ENCODE measurements at regions not wholly inside any gene's neighbourhood (a gene's known extent, or its start where the extent isn't known, plus 50 kb on each side); places are given as distances from the start of the nearest gene placed in this dataset.

DNA sequence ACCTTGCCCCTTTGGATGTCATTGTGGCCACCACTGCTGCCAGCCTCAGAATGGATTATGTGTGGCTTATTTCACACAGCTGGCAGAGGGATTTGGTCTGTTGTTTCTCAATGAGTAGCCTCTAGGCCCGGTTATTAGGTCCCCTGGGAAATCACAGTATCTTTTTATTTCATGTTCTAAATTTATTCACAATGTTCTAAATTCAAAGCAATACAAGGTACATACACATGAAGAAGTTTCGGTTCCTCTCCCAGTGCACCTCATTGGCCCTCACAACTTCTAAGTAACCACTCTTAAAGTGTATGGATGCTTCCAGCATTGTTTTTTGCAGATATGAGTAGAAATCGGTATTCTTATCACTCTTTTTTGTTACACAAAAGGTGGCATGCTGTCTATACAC, 262.7 kb downstream of the RCHY1 start:
- ATAC-seq (no peak), DNase-seq (no peak)
- intact Hi-C loops (cut with DNase I), result no loop called here
- Histone ChIP-seq H3K27ac (no peak overlapping the region), H3K4me3 (no peak overlapping the region), H3K9me3 (no peaks in the 10 kb centered on the region), H3K27me3 (ENCODE audit: low read depth) (no peaks in the 10 kb centered on the region), H3K4me1 (peaks cover 5% of the 10 kb centered on the region), H3K36me3 (no peaks in the 10 kb centered on the region)
- TF ChIP-seq, protein P1, sequence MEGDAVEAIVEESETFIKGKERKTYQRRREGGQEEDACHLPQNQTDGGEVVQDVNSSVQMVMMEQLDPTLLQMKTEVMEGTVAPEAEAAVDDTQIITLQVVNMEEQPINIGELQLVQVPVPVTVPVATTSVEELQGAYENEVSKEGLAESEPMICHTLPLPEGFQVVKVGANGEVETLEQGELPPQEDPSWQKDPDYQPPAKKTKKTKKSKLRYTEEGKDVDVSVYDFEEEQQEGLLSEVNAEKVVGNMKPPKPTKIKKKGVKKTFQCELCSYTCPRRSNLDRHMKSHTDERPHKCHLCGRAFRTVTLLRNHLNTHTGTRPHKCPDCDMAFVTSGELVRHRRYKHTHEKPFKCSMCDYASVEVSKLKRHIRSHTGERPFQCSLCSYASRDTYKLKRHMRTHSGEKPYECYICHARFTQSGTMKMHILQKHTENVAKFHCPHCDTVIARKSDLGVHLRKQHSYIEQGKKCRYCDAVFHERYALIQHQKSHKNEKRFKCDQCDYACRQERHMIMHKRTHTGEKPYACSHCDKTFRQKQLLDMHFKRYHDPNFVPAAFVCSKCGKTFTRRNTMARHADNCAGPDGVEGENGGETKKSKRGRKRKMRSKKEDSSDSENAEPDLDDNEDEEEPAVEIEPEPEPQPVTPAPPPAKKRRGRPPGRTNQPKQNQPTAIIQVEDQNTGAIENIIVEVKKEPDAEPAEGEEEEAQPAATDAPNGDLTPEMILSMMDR (IDR thresholded peaks at IDR 0.05), result no peak

DNA sequence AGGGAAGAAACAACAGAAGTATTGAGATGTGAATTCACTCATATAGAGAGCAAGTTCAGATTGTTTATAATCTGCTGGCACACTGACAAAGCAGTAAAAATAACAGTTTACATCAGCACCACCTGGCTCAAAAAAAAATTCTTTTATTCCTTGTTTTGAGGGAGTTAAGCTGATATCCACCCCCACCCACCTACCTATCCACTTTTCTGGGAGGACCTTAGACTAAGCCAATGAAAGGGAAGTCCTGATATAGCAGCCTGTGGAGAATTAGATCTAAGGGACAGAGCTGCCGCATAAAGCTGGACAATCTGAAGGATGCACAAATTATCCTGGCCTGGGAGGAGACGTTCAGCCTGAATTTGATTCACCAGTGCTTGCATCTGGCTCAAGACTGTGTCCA, 264.5 kb downstream of the RCHY1 start:
- H3K4me1 ChIP-seq, result peaks cover 5% of the 10 kb centered on the region
- no peak overlapping the region for H3K27ac ChIP-seq
- ATAC-seq (no peak), DNase-seq (no peak)
- H3K4me3 ChIP-seq, result no peak overlapping the region
- no peaks in the 10 kb centered on the region for H3K36me3 ChIP-seq
- intact Hi-C loops (cut with DNase I), result no loop called here
- no peaks in the 10 kb centered on the region for H3K9me3 ChIP-seq
- TF ChIP-seq, protein P1 (IDR thresholded peaks at IDR 0.05), result no peak
- H3K27me3 ChIP-seq (ENCODE audit: low read depth), result no peaks in the 10 kb centered on the region

DNA sequence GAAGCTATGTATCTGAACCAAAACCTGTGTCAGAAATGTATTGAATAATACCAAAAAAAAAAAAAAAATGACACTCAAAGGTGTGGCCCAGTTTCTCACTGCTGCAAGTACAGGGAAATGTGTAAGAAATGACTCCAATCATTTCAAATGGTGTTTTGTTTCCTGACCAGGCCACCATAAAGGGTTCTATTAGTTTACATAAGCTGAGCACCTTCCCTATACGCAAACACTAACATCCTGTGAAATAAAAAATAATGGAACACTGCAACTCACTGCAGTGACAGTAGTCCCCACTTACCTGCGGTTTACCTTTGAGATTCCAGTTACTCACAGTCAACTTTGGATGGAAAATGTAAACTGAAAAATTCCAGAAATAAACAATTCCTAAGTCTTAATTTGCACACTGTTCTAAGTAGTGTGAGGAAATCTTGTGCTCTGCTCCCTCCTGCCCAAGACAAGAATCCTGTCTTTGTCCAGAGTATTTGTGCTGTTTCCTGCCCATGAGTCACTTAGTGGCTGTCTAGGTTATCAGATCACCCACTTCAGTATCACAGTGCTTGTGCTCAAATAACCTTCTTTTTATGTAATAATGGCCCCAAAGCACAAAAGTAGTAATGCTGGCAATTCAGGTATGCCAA, 265.3 kb downstream of the RCHY1 start:
- TF ChIP-seq, protein P1 (IDR thresholded peaks at IDR 0.05), result no peak
- Histone ChIP-seq H3K4me3 (no peak overlapping the region), H3K27ac (no peak overlapping the region), H3K4me1 (peaks cover 5% of the 10 kb centered on the region), H3K9me3 (no peaks in the 10 kb centered on the region), H3K27me3 (ENCODE audit: low read depth) (no peaks in the 10 kb centered on the region), H3K36me3 (no peaks in the 10 kb centered on the region)
- DNase-seq, result no peak
- peak; percentile 48 to 57 for ATAC-seq
- intact Hi-C loops (cut with DNase I), result no loop called here

DNA sequence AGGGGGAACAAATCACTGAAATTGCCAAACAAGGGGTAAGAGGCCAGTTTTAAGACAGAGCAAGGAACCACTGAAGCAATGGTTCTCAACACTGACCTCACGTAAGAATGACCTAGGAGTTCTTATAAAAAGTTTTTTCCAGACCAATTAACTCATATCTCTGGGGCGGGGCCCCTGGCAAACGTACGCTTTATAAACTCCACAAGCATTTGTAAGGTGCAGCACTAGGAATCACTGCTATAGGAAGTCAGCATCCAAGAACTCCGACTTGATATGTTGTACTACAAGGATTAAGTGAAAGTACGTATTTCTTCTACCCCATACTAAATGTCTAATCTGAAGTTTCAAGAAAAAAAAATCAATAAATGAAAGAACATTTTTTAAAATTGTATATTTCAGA, 269.9 kb downstream of the RCHY1 start:
- Histone ChIP-seq H3K9me3 (peaks cover 2% of the 10 kb centered on the region), H3K27me3 (ENCODE audit: low read depth) (no peaks in the 10 kb centered on the region), H3K4me3 (no peak overlapping the region), H3K27ac (no peak overlapping the region), H3K36me3 (no peaks in the 10 kb centered on the region), H3K4me1 (peaks cover 4% of the 10 kb centered on the region)
- intact Hi-C loops (cut with DNase I), result no loop called here
- TF ChIP-seq, protein P1 (IDR thresholded peaks at IDR 0.05), result no peak
- no peak for DNase-seq
- ATAC-seq, result no peak

DNA sequence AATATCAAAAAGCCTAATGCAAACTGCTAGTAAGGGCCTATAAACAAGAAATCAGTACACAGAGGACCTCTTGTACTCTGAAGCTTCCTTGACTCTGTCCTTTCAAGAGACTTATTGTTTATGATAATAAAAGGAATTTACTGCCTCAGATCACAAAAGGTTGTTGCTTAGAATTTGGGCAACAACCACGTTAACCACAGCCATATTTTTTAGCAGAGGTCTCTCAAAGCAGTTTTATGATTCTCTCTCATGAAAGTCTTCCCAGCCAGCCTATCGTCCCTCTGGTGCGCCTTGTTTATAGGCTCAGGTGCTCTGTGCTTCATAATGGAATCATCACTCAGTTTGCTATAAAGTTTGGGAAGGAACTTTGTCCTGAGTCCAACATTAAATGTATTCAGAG, 270.6 kb downstream of the RCHY1 start:
- Histone ChIP-seq H3K4me1 (no peaks in the 10 kb centered on the region), H3K9me3 (peaks cover 8% of the 10 kb centered on the region), H3K36me3 (no peaks in the 10 kb centered on the region), H3K27ac (no peak overlapping the region), H3K27me3 (ENCODE audit: low read depth) (no peaks in the 10 kb centered on the region), H3K4me3 (no peak overlapping the region)
- intact Hi-C loops (cut with DNase I), result no loop called here
- TF ChIP-seq, protein P1 (IDR thresholded peaks at IDR 0.05), result no peak
- no peak for DNase-seq
- no peak for ATAC-seq

Measured in lower lobe of right lung (tissue), 2 donors.